ENCODE measurements at regions not wholly inside any gene's neighbourhood (a gene's known extent, or its start where the extent isn't known, plus 50 kb on each side); places are given as distances from the start of the nearest gene placed in this dataset.

DNA sequence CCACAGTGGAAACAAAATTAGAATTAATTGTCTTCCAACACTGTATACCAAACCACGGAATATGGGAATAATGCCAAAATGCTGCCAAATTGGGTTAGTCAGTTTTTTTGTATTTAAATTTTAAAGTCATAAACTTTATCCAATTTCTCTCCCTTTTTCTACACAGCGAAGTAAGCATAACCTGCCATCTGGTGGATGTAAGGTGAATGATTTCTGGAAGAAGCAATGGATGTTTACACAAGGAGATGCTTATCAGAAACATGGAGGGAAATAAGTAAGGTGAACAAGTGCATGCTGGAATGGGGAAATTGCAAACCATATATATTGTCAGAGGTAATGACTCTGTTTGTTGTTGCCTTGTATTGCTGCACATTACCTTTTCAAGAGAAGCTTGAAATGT is 691.9 kb downstream of the TECRL start:
- no peaks in the 10 kb centered on the region for H3K27me3 ChIP-seq
- H3K4me1 ChIP-seq = no peaks in the 10 kb centered on the region
- H3K4me3 ChIP-seq = no peak overlapping the region
- H3K9me3 ChIP-seq = no peaks in the 10 kb centered on the region
- no peaks in the 10 kb centered on the region for H3K36me3 ChIP-seq
- no peak for DNase-seq (ENCODE audit: extremely low spot score in 2 of 2)
- TF ChIP-seq, protein P1, sequence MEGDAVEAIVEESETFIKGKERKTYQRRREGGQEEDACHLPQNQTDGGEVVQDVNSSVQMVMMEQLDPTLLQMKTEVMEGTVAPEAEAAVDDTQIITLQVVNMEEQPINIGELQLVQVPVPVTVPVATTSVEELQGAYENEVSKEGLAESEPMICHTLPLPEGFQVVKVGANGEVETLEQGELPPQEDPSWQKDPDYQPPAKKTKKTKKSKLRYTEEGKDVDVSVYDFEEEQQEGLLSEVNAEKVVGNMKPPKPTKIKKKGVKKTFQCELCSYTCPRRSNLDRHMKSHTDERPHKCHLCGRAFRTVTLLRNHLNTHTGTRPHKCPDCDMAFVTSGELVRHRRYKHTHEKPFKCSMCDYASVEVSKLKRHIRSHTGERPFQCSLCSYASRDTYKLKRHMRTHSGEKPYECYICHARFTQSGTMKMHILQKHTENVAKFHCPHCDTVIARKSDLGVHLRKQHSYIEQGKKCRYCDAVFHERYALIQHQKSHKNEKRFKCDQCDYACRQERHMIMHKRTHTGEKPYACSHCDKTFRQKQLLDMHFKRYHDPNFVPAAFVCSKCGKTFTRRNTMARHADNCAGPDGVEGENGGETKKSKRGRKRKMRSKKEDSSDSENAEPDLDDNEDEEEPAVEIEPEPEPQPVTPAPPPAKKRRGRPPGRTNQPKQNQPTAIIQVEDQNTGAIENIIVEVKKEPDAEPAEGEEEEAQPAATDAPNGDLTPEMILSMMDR (IDR thresholded peaks at IDR 0.05) = no peak
- TF ChIP-seq POLR2AphosphoS5 (IDR thresholded peaks at IDR 0.05; ENCODE audit: insufficient read depth in 1 of 2, low read depth in 1 of 2) (no peak), POLR2A (IDR thresholded peaks at IDR 0.05) (no peak)
- intact Hi-C loops (cut with DNase I) = no loop called here
- H3K27ac ChIP-seq = no peak overlapping the region

DNA sequence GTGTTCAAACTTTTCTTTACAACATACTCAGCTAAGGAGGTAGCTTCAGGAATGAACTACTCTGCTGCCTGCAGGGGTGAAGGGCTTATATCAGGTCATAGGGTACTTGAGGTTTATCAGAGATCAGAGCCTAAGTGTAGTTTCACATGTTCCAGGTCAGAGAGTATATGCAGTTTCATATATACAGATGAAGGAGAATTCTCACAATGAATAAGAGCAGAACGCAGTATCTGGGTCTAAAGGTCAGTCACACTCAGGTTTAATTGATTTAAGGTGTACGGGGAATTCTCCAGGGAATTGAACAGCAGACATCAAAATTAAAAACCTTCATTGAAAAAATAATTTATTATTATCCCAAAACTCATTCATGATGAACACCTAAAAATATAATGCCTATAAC is 700.6 kb downstream of the TECRL start:
- Histone ChIP-seq H3K27me3 (no peaks in the 10 kb centered on the region), H3K4me1 (no peaks in the 10 kb centered on the region), H3K36me3 (no peaks in the 10 kb centered on the region), H3K4me3 (no peak overlapping the region), H3K27ac (no peak overlapping the region), H3K9me3 (no peaks in the 10 kb centered on the region)
- no peak for DNase-seq (ENCODE audit: extremely low spot score in 2 of 2)
- intact Hi-C loops (cut with DNase I) = no loop called here
- TF ChIP-seq POLR2AphosphoS5 (IDR thresholded peaks at IDR 0.05; ENCODE audit: insufficient read depth in 1 of 2, low read depth in 1 of 2) (no peak), POLR2A (IDR thresholded peaks at IDR 0.05) (no peak)
- TF ChIP-seq, protein P1 (IDR thresholded peaks at IDR 0.05) = no peak

DNA sequence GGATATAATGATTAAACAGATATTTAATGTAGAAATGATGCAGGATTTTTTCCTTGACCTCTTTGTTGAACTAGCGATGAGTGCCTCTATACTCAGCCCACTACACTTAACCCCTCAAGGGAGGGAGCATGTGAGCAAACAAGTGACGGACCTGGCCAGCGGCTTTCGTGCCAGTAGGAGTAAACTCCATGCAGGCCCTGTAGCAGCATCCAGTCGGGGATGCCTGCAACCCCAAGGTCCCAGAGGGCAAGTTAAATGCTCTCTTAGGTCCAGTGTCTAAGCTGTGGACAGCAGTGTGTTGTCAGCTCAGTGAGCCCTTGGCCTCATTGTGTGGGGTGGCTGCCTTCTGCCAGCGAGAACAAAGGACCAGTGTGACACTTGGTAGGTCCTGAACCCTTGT is 708.7 kb downstream of the TECRL start:
- no peak overlapping the region for H3K4me3 ChIP-seq
- H3K4me1 ChIP-seq = no peaks in the 10 kb centered on the region
- H3K27me3 ChIP-seq = no peaks in the 10 kb centered on the region
- no peaks in the 10 kb centered on the region for H3K36me3 ChIP-seq
- intact Hi-C loops (cut with DNase I) = no loop called here
- no peak for DNase-seq (ENCODE audit: extremely low spot score in 2 of 2)
- H3K9me3 ChIP-seq = no peaks in the 10 kb centered on the region
- no peak for TF ChIP-seq POLR2A (IDR thresholded peaks at IDR 0.05)
- no peak for TF ChIP-seq POLR2AphosphoS5 (IDR thresholded peaks at IDR 0.05; ENCODE audit: insufficient read depth in 1 of 2, low read depth in 1 of 2)
- TF ChIP-seq, protein P1 (IDR thresholded peaks at IDR 0.05) = no peak
- no peak overlapping the region for H3K27ac ChIP-seq

DNA sequence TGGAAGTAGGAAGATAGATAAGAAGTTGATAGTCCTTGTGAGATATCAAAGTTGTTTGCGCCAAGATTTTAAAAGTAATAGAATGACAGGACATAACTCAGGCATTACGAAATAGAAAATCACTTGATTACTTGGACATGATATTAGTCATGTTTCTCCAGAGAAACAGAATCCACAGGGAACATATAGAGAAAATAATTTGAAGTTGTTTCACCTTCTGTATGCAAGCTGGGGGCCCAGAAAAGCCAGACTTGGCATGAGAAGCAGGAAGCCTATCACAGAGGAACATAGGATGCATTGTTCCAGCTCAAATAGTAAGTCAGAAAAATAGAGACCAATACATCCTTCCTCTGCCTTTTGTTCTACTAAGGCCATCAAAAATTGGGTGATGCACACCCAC is 715.9 kb downstream of the TECRL start:
- Histone ChIP-seq H3K27ac (no peak overlapping the region), H3K4me3 (no peak overlapping the region), H3K4me1 (no peaks in the 10 kb centered on the region), H3K27me3 (no peaks in the 10 kb centered on the region), H3K36me3 (no peaks in the 10 kb centered on the region), H3K9me3 (no peaks in the 10 kb centered on the region)
- no peak for DNase-seq (ENCODE audit: extremely low spot score in 2 of 2)
- intact Hi-C loops (cut with DNase I) = no loop called here
- TF ChIP-seq, protein P1 (IDR thresholded peaks at IDR 0.05) = no peak
- TF ChIP-seq POLR2AphosphoS5 (IDR thresholded peaks at IDR 0.05; ENCODE audit: insufficient read depth in 1 of 2, low read depth in 1 of 2) (no peak), POLR2A (IDR thresholded peaks at IDR 0.05) (no peak)

- Histone ChIP-seq H3K4me3 (no peak overlapping the region), H3K36me3 (no peaks in the 10 kb centered on the region), H3K27me3 (no peaks in the 10 kb centered on the region), H3K9me3 (no peaks in the 10 kb centered on the region), H3K4me1 (no peaks in the 10 kb centered on the region), H3K27ac (no peak overlapping the region)
- intact Hi-C loops (cut with DNase I) = no loop called here
- TF ChIP-seq POLR2AphosphoS5 (IDR thresholded peaks at IDR 0.05; ENCODE audit: insufficient read depth in 1 of 2, low read depth in 1 of 2) = no peak
- no peak for TF ChIP-seq POLR2A (IDR thresholded peaks at IDR 0.05)
- TF ChIP-seq, protein P1 (IDR thresholded peaks at IDR 0.05) = no peak
- DNase-seq (ENCODE audit: extremely low spot score in 2 of 2) = no peak
These were observed 730.8 kb downstream of the TECRL start for GRCh38 chr4:63678358-63678931.
